ENCODE measurements at regions not wholly inside any gene's neighbourhood (a gene's known extent, or its start where the extent isn't known, plus 50 kb on each side); places are given as distances from the start of the nearest gene placed in this dataset.

GRCh38 chr16:73262931-73263330 is 215.0 kb upstream of the ZFHX3 start:
- TF ChIP-seq CTCF (IDR thresholded peaks at IDR 0.05) (no peak), POLR2A (IDR thresholded peaks at IDR 0.05; ENCODE audit: low read depth) (no peak), POLR2AphosphoS5 (IDR thresholded peaks at IDR 0.05) (no peak)
